HG02981 (cell line): ENCODE measurements at regions not wholly inside any gene's neighbourhood (a gene's known extent, or its start where the extent isn't known, plus 50 kb on each side); places are given as distances from the start of the nearest gene placed in this dataset.

Experiments
- ATAC-seq: cut with Tn5 transposase; IDR thresholded peaks from one replicate; pipeline ENCODE4 v1.9.1; 2021; ENCODE audit warnings: mild to moderate bottlenecking, moderate library complexity; ENCODE audit not compliant: unreplicated experiment

DNA sequence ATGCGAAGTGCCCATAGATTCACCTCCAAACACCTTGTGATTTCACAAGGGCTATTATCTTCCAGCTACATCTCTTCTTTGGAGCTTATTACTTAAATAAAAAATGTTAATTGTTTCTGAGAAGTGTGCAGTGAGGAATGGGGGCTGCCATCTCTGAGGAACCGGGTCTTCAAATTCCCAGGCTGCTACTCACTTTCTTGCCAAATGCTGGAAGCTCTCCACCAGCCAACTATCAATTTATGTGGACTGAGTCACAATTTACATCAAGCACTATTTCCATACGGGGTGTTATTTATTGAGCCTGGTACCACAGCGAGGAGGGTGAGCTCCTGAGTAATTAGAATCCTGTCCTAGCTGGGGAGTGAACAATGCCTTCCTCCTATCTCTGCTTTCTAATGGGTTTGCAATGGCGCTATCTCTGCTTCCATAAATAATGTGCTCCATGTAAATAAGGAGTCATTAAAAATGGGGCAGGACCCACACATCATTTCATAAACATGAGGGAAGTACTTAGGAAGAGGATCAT is 898.3 kb downstream of the VRK1 start:
- ATAC-seq: no peak

DNA sequence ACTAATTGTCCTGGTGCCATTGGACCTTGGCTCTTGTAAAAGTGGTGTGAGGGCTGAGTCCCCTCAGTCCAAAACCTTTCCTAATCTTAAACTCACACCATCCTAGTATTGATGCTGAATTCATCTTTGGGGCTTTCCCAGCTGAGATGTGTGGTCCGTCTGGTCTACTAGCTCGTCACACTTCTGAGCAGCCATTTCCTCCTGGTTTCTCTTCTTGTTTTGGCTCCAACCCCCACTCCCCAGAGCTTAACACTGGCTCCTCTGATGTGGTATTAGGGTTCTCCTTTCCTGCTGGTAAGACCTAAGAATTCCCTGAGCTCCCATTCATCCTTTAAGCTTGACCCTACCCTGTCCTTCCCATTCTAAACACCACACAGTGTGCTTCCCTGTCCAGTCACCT is 900.6 kb downstream of the VRK1 start:
- ATAC-seq: no peak

DNA sequence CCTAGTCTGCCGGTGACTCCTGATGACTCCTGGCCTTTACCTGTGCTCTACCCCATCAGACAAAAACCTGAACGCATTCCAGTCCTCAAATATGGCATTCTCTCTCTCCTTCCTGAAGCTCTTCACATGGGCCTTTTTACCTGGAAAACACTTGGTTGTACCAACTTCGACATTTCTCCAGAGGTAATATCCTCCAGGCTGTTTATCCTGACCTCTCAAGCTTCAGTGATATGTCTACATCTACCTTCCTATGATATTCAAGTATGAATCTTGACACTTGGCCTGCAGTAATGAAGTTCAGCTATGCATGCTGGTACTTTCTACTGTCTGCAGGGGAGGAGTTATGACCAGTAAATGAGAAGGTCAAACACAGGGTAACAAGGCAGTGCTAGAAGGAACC is 901.8 kb downstream of the VRK1 start:
- ATAC-seq: no peak

DNA sequence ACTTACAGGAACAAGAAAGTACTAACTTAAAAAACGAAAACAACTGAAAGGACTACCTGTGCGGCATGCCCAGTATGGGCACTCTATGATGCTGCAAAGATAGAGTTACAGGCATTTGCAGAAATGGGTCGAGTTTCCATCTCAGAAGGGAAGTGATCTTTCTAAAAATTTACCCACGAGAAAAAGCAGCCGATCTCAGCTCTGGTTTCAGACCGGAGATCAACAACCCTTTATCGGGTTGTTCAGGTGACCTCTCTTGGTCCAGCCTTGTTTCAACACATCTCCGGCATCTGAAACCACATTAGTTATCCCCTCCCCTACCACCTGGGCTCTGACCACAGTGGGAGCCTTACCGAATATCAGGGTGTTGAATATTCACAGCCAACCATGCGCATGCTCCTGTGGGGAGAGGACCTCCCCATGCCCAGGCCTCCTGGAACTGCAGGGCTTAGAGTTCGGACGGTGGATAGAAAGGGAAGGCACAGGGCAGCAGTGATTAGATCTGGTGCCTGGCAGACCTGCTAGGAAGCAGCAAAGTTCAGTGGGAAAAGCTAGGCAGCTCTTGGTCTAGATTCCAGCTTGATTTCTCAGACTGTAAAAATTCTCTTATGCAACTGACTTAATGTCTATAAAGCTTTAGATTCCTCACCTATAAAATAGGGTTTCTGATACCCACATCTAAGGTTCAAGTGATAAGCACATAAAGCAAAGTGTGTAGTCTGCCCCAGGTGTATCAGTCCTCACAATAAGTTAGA is 906.0 kb downstream of the VRK1 start:
- no peak for ATAC-seq

DNA sequence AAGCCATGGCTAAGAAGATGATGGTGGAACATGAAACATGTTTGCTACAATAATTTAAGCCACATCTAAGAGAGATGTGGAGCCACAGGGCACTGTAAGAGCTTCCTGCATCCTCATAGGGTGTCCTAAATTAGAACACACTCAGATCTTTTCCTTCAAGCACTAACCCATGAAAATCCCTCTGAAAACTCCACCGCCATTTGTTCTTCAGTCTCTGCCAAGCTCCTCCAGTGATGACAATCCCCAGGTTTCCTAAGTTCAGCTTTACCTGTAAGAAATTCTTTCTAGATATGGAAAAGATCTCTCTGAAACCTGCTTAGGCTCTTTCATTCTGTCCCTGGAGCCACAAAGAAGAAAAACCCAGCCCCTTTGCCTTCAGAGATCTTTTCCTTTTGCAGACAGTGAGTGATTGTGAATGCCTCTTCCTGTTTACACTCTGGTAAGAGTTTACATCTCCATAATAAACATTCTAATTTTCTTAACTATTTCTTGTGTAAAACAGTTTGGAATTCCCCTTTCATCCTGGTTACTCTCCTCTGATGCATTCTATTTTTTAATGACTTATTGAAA is 907.2 kb downstream of the VRK1 start:
- no peak for ATAC-seq

DNA sequence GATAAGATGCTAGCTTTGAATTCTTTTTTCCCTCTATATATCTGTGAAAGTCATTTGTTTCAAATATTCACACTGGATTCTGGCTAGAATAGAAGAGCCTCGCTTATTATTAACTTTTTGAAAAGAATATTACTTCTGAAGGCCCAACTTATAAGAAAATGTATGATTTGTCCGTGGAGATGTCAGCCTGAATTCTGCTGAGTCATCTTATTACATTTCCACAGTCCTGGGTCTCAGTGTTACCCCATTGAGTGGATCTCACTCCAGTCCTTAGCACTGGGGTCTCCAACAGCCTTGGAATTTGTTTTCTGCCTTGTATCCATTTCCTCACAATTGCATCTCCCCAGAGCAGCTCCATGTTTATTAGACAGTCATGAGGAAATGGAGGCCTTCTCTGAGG is 907.9 kb downstream of the VRK1 start:
- no peak for ATAC-seq

DNA sequence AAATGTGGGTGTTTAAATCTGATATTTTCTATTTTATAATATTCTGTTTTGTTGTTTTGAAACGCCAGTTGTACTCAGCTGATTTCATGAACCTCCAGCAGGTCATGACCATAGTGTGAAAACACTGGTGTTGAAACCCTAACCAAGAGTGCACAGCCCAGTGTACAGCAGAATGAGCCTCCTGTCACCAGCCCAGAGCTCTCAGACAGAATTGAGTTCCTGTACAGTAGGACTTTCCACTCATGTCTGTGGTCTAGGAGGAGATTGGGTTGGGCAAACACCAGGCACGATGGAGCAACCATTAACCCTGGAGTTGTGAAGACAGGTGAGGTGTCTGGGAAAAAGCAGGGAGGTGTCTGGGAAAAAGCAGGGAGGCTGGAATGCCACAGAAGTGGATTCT is 908.8 kb downstream of the VRK1 start:
- no peak for ATAC-seq

DNA sequence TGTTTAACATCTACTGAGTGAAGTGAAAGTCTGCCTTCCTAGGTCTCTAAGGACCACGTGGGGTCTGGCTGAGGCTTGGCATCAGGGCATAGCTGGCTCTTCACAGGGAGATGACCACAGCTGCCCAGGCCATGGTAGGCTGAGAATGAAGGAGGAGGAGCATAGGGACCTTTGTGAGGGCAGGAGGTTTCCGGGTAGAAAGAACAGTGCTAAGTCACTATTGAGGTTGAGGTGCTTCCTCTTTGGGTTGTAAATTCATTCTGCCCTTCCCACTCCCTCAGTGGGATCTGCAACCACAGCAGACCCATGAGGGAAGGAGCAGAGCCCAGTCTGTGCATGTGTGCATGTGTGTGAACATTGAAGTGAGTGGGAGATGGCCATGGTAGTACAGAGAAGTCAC is 909.6 kb downstream of the VRK1 start:
- no peak for ATAC-seq

DNA sequence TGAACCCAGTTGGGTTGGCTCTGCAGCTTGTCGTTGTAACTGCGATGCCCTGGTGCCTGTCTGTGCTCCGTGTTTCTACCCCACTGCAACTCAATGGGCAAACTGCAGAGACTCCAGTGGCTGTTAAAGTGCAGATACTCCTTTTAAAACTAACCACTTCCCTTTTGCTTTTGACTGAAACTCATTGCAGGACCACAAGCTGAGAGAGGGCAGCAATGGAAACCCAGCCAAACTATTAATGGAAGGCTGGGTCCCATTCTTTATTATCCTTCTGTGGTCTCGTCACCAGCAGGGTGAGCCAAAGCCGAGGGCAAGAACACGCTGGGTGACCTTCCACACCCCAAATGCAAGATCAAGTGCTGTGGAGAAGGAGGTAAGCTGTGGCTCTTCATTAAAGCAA is 910.4 kb downstream of the VRK1 start:
- no peak for ATAC-seq

DNA sequence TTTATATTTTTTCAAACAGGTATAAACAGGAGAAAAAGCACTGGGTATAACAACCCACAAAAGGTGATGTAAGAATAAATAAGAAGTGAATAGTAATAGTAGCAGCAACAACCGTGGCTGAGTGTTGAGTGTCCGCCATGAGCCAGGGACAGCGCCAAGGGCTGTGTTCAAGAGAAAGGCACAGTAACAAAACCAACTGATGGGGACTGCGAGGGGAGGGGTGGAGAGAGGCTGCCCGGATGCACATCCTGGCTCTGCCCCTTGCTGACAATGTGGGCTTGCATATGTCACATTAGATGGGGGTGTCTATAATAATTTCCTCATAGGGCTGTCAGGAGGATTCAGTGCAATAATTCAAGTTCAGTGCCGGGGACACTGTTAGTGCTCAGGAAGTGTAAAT is 912.4 kb downstream of the VRK1 start:
- ATAC-seq: no peak

DNA sequence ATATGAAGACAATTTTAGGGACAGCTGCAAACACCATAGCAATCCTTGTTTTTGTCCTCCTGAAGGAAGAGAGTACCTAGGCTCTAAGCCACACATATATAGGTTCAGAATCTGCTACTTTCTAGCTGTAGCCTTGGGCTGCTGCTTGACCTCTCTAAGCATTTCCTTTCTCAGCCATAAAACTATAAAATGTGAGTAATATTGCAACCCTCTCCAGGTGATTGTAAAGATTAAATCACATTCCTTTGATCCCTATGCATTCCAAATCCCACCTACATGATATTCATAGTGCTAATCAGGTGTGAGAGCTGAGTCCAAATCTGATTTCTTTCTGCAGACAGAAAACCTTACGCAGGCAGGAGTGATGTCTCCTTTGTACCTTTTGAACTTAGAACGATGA is 913.5 kb downstream of the VRK1 start:
- no peak for ATAC-seq

DNA sequence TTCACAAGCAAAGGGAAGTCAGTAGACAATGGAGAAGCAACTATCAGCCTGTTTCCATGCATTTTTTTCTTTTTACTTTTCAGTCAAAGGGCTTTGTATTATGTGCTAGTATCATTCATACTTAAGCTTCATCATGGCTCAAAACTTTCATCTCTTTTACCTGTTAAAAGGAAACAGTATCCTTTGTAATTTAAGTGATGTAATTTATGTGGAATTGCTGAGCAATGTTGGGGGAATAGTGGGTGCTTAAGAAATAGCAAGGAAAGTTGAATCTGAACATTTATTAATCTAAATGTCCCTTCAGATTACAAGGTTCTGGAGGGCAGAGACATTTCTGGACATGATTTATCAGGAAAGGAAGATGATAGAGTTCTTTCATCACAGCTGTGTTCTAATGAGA is 915.3 kb downstream of the VRK1 start:
- ATAC-seq: no peak

DNA sequence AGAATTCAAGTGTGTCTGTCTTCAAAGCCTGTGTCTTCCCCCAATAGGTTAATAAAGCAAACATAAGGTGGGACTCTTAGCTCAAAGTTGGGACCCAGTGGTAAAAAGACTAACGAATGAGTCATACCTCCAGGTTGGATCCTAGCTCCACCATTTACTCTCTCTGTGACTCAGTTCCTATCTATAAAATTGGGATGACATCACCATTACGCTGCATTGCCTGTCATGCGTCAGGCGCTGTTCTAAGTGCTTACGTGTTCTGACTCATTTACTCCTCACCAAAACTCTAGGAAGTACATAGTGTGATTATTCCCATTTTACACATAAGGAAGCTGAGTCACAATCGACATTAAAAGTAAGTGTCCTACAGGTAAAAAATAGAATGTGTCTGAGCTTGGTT is 915.8 kb downstream of the VRK1 start:
- ATAC-seq: no peak

DNA sequence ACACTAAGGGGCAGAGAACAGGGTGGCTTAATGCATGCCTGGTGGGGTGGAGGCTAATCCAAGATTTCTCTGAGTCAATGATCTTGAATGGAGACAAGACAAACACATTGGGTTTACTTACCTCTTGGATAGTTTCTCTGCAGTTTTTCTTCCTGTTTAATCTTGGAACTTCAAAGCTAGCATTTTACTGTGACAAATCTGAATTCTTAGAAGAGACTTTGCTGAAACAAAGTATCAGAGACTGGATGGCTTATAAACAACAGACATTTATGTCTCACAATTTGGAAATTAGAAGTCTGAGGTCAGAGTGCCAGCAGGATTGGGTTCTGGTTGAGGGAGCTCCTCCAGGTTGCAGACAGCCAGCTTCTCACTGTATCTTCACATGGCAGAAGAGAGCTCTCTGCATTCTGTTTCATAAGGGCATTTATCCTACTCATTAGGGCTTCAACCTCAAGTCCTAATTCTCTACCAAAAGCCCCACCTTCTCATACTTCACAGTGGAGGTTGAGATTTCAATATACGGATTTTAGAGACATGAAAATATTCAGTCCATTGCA is 921.8 kb downstream of the VRK1 start:
- no peak for ATAC-seq

DNA sequence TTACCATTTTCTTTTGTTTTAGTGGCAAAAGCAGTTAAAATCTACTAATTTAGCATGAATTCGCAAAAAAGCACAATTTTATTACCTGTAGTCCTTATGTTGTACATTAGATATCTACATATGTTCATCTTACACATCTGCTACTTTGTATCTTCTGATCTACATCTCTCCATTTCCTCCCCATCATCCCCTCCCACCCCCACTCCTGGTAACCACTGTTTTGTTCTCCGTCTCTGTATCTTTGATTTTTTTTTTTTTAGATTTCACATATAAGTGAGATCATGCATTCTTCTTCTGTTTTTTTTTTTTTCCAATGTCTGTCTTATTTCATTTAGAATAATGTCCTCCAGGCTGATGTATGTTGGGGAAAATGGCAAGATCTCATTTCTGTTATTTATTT is 922.7 kb downstream of the VRK1 start:
- no peak for ATAC-seq

DNA sequence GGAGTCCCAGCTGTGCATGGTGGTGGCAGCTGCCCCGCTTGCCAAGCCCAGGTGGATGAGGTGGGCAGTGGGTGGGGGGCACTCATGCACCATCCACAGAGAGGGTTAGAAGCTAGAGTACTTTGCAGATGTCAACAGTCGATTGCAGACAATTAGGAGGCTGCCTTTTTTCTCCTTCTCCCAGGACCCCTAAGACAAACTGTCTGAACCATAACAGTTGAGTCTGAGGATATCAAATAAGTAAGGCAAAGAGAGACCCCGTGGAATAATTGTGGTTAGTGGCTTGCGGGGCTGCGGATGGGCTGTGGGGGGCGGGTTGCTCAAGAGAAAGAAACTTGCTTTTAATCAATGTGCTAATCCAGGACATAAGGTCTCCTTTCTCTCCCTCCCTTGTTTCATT is 926.2 kb downstream of the VRK1 start:
- ATAC-seq: no peak

DNA sequence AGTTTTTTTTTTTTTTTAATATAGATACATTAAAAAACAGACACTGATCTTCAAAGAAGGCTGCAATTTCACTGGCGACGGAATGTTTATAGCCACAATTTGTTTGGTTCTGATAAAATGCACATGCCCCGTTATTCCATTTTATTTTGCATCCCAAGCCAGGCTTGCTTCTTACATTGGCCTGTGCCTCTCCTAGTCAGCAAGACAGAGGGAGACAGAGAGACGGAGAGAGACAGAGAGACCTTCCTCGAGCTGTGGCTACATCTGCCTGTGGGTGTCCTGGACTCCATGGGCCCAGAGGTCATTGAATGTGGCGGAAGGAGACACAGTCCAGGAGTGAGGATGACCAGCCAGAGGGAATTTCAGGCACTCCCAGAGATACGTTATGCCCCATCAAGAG is 926.6 kb downstream of the VRK1 start:
- no peak for ATAC-seq

DNA sequence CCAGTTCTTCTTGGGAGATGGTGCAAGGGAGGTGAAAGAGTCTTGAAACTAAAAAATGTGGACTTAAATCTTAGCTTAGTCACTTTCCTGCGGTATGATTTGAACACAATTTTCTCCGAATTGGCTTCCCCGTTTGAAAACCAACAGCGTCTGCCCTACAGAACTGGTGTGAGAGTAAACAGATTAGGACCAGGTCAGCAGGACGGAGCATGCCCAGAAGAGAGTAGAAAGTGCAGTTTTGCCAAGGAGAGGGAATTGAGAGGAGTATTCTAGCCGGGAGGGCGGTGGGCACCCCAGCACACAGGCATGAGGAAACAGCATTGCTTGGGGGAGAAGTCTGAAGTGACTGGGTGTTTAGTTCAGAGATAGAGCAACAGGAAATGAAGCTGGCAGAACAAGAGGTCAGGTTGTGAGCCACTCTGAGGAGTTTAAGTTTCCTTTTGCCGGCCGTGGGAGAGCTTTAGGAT is 927.1 kb downstream of the VRK1 start:
- ATAC-seq: no peak

DNA sequence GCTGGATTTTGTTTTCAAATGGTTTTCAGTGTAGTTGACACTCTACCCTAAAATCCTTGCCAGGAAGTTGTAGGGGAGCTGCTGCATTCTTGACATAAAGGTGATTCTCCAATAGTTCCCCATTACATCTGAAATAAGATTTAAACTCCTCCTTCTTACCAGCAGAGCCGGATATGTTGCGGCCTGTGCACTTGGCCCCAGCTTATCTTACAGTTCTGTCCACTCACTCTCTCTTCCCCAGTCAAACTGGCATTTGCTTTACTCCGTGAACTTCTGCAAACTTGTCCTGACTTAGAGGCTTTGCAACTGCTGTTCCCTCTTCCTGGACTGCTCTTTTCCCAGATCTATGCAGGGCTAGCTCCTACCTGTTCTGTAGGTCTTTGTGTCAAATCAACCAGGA is 929.5 kb downstream of the VRK1 start:
- no peak for ATAC-seq

DNA sequence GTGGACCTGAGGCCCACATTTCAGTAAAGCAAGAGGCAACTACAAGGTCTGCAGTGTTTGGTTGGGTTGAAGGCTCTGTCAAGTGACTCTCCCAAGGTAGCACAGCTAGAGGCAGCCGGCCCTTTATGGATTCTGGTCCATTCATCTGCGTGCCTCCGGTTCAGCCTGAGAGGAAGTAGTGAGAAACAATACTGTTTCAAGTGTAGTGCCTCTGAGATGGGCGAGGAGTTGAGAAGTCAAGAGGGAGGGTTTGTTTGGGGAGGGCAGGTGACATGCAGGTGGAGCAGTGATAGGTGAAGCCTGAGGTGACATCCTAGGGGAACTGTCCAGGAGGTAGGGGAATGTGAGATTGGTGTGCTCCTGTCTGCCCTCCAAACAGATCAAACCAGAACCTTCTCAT is 933.5 kb downstream of the VRK1 start:
- no peak for ATAC-seq

DNA sequence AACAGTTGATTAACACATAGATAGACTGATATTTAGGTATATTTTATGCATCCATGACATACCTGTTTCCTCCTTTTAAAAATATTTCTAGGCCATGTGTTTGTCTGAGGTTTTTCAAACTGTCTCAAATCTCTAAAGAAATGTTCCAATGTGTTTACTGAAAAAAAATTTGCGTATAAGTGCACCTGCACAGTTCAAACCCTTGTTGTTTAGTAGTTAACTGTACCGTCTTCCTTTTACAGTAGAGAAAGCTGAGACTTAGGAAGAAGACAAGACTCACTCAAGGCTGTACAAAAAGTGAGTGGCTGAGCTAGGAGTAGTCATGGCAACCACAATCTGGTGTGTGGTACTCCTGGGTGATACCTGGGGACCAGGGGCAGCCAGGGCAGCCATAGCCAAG is 934.6 kb downstream of the VRK1 start:
- ATAC-seq: no peak

DNA sequence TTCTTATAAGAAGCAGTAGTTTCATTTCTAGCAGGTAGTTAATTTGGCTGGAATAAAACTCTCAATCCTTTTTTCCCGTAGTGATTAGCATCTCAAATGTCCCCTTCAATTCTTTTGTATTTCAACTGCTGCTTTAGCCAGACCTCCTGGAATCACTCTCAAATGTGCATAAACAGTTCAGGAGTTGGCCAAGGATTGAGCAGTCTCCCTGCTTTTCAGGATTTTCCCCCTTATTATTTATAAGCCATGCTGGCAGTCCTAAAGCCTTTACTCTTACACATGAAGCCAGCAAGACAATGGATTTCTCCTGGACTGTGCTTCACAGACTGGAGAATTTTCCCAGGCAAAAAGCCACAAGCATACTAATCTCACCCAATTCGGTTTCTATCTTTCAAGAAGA is 950.1 kb downstream of the VRK1 start:
- no peak for ATAC-seq
